HG03159 (cell line): ENCODE measurements at regions not wholly inside any gene's neighbourhood (a gene's known extent, or its start where the extent isn't known, plus 50 kb on each side); places are given as distances from the start of the nearest gene placed in this dataset.

Experiments used
- ATAC-seq: cut with Tn5 transposase; IDR thresholded peaks from one replicate; pipeline ENCODE4 v1.9.1; 2021; ENCODE audit warnings: mild to moderate bottlenecking, moderate library complexity; ENCODE audit not compliant: unreplicated experiment

DNA sequence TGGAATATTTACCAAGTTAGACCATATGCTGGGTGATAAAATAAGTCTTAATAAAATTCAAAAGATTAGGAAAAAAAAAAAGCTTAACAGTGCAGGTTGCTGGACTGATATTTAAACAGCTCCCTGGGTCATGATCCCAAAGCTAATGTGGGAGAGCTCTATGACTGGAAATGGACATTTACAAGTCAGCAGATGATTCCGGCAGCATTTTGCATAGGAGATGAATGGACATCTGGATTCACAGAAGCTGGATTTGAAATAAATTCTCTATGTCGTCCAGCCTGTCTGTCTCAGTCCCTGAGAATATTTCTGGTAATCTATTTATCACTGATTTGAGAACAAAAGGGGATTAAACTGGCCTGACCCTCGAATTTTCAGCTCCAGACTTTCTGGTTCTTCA is 52.3 kb upstream of the KLHL25 start:
- ATAC-seq: no peak

DNA sequence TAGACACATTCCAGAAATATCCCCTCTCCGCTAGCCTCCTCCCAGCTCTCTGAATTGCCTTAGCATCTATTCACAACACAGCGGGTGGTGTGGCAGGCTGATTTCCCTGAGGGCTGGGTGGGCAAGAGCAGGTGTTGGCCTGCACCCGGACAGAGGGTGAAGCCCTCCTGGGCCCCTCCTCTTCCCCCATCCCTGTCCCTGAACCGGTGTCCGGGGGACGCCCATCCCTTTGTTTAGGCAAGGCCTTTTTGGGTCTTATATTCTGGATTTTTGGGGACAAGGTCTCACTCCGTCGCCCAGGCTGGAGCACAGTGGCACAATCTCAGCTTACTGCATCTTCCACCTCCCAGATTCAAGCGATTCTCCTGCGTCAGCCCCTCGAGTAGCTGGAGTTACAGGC is 55.2 kb upstream of the KLHL25 start:
- no peak for ATAC-seq

DNA sequence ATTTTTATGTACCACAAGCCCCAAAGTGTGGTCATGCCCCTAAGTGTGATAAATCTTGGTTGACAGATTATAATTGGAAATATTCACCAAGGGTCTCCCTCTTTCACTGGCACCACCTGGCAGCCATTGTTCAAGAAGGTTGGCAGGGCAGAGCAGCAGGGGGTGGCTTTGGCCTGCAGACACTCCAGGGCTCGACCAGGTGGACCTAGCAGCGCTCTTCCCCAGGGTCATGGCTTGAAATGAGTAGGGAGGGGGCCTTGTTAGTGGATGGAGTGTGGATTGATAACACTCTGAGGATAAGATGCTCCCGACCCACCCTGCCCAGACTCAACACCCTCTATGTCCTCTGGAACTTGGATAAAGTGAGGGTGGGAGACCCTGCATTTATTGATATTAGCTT is 58.2 kb upstream of the KLHL25 start:
- ATAC-seq: no peak

DNA sequence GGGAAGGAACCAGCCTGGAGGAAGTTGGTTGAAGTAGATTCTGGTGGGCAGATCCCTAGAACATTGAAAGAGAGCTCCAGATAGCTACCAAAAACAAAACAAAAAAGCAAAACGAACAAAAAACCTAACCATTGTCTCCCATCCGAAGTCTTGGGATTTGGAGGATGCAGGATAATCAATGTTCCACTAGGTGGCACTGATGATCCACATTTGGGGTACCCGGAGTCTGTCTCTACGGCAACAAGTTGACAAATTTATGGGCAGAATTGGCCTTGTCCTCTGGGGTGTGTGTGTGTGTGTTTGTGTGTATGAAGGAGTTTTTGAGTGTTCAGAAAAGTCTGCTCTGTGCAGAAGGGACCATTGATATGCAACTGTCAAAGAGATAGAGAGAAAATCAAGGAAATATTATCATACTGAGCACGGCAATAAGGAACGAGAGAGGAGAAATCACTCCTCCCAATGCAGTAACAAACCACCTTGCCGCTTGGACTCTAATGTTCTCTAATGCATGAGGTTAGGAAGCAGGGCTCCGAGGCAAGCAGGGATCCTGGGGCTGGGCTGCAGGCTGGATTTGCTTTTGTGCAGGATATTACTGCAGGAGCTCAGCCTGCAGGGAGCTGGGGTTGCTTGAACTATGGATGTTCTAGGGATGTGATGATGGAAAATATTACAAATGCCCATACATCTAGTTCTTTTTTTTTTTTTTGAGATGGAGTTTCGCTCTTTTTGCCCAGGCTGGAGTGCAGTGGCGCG is 59.8 kb upstream of the KLHL25 start:
- ATAC-seq: peak; percentile 60

DNA sequence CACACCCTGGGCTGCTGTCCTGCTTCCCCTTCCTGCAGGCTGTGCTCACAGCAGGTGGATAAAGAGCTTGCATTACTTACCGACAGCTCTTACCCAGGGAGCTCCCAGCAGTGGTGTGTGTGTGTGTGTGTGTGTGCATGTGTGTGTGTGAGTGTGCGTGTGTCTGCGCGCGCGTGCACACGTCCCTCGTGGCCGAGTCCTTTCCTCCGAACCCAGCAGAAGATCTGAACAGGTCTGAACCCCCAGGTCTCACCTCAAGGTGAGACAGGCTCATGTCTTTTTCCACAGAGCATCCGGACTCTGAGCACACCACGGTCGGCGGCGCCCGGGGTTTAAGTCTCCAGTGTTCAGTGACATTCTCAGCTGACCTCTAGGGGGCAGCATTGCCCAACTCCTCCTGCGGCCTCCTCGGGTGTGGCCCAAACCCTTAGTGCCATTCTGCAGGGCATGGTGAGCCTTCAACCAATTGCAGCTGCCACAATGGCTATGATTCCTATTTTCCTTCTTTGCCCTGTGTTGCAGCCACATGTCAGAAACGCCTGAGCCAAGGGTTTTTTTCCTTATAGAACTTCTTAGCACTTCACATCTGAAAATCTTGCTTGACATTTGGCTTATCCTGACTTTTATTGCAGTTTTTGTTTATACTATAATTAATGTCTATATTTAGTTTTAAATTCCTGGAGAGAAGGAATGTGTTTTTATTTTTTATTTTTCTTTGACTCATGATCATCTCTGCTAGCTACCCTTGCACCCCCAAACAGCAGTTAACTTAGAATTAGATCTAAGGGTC is 64.1 kb upstream of the KLHL25 start:
- peak; percentile 95 for ATAC-seq

DNA sequence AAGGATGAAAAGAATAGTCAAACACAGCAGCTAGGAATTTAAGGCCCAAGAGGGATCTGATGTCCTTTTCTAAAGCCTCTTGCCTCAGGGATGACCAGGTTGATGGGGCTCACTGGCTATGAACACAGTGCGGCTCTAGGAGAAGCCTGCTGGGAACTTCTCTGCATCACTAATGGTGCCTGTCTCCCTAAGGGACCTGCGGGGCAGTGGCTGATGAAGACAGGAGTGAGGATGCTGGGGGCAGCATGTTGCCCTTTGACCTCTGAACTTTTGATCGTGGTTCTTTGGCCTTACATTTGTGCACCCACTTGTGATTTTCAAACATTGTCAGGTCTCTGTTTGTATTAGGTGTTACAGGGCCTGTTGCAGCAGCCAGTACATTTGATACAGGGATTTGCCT is 64.9 kb upstream of the KLHL25 start:
- no peak for ATAC-seq

DNA sequence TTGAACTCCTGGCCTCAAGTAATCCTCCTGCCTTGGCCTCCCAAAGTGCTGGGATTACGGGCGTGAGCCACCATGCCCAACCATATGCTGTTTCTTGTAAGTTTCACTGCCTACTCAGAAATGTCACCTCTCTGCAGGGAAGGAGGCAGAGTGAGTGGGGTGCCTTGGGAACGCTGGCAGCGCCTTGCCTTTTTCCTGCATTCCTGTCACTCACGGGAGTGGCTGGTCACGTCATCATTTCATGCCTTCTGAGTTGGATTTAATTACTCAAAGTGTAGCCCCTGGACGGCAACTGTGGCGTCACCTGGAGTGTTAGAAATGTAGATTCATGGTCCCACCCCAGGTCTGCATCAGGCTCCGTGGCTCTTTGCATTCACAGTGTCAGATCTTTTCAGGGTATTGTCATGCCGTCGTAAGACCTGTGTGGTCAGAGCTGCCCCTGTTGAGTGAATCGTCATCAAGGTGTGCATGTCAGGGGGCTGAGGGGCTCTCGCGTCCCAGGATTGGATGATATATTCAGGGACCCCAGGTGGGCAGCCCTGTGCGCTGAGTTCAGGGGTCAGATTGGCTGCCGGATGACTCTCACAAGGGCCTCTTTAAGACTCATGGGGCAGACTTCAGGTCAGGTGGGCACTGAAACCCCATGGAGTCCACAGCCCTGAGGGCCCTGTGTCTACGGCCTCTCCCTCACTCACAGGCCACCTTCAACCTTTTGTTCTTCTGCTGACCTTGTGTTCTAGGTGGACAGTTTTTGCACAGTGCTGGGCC is 65.9 kb upstream of the KLHL25 start:
- no peak for ATAC-seq

DNA sequence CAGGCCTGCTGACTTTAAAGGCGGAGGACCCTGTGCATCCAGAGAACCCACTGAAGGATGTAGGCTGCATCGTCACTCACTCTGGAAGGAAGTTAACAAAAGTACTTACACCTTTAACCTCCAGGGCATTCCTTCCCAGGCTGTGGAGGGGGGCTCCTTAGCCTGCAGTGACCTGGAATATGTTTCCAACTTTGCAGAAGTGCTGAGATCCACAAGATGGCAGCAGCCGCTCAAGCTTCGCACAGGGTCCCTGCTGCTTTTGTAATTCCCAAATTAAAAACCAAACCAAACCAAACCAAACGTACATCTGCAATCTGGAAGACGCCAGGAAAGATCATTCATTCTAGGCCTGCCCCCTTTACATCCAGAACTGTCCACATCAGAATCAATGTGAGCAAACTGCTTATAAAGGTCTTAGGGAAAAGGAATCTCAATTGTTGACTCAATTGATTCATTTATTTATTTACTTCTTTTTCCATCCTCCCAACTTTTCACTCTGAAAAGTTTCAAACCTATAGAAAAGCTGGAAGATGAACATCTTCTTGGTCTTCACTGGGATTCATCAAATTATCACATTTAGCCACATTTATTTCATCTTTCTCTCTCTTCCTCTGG is 70.5 kb upstream of the KLHL25 start:
- peak; percentile 54 for ATAC-seq

DNA sequence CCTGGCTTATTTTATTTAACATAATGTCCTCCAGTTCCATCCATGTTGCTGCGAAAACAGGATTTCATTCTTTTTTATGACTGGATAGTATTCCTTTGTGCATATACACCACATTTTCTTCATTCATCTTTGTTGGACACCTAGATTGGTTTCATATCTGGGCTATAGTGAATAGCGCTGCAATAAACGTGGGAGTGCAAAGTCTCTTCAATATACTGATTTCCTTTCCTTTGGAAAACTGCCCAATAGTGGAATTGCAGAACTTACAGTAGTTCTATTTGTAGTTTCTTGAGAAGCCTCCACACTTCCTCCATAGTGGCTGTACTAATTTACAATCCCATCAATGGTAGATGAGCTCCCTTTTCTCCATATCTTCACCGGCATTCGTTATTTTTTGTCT is 72.5 kb upstream of the KLHL25 start:
- no peak for ATAC-seq

DNA sequence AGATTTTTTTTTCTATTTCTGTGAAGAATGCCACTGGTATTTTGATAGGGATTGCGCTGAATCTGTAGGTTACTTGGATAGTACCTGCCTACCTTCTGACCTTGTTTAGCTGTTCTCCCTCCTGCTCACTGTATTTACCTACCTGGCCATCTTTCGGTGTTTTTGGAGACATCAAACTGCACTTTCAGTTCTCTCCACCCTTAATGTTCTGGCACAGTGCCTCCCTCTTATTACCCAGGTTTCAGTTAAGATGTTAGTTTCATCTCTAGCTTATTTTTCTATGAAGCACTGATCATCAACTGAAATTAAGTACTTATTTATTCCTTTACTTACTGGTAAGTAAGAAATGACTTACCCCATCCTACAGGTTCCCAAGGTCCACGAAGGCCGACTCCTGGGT is 74.4 kb upstream of the KLHL25 start:
- no peak for ATAC-seq

DNA sequence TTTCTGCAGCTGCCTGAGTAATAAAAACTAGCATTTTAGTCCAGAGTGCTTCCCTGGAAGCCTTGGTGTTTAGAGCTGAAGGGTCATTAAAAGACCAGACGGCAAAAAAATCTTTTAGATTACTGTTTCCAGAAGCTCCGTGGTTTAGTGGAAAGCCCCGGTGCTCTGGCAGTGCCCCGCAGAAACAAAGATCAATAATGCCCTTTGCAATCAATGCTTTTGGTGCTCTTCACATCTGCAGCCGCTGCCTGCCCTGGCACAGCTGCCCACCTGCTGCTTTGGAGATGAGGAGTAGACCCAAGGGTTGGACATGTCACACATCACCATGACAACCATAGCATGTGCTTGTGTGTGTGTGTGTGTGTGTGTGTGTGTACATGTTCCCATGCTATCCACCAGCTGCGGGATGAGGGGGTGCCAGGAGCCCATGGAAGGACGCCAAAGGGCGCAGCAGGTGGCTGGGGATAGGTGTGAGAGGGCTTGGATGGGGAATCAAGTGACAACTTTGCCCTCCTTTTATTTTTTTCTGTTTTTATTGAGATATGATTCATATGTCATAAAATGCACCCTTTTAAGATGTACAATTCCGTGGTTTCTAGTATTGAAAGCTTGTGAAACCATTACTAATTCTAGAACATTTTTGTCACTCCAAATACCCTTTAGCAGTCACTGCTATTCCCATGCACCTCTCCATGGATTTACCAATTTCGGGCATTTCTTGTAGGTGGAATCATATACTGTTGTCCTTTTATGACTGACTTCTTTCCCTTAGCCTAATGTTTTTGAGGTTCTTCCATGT is 75.7 kb upstream of the KLHL25 start:
- no peak for ATAC-seq

DNA sequence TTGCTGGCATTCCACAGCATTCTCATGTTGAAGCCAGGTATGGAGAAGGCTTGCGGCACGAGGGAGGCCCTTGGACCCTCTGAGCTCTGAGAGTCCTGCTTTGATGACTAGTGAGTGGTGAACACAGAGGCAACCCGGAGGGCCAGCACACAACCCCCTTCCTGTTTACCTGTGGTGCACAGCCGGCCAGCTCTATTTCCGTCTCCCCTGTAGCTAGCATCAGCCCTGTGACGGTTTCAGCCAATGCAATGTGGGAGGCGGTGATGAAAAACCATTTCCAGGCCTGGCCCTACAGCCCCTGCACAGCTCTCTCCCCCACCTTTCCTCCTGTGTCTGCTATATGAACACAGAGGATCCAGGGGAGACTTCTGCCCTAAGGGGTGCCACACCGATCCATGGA is 76.8 kb upstream of the KLHL25 start:
- no peak for ATAC-seq

DNA sequence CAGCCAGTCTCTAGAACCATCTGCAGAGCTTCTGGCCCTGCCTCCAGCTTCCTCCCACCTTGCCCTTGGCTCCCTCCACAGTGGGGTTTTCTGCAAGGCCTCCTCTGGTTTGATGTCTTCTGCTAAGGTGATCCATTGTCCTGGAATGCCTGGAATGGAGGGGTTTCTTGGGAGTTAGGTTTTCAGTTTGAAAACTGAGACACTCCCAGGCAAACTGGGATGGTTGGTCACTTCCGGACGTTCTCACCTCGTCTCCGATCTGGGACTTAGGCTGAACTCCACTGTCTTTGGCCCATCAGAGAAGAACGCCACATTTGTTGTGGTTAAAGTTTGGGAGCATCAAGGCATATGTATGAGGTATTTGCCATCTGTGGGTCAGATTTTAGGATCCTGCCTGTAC is 77.4 kb upstream of the KLHL25 start:
- ATAC-seq: no peak

DNA sequence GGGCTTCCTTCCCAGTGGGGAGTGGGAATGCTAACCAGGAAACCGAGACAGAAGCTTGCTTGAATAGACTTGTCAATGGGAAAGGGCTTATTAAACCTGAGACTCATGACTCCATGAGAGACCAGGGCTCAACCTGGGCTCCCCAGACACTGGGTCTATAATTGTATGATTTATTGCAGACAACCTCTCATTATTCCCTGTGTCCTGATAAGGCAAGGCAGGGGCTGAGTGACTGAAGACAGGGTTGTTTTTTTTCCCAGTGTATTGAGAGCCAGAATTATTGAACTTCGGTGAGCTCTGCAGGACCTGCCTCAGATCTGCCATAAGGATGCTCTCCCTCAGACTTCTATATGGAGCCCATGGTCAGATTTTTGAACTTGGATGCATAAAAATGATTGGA is 79.5 kb upstream of the KLHL25 start:
- no peak for ATAC-seq

DNA sequence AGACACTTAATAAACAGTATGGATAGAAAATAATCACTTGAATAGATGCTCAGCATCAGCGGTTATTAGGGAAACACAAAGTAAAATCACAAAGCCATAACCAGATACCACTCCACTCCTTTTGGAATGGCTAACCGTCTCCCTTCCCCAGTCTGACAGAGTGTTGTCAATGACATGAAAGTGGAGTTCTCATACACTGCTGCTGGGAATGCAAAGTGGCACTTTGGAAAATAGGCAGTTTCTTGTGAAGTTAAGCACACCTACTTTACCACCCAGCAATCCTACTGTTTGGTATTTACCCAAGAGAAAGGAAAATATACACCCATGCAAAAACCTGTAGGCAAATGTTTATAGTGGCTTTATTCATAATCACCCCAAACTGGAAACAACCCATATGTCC is 81.0 kb upstream of the KLHL25 start:
- ATAC-seq: no peak

DNA sequence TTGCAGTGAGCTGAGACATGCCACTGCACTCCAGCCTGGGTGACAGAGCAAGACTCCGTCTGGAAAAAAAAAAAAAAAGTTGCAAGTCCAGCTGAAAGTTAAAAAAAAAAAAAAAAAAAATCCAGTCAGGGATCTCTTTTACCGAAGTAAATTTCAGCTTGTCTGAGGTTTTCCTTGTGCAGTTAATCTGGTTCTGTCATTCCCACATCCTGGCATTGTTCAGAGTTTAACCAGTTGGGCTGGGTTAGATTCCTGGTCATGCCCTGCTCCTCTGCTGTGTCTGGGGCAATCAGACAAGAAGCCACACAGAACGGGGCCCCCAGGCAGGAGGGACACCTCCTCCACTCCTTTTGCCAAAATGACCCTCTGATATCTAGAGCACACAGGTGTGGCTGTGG is 84.1 kb upstream of the KLHL25 start:
- ATAC-seq: no peak

DNA sequence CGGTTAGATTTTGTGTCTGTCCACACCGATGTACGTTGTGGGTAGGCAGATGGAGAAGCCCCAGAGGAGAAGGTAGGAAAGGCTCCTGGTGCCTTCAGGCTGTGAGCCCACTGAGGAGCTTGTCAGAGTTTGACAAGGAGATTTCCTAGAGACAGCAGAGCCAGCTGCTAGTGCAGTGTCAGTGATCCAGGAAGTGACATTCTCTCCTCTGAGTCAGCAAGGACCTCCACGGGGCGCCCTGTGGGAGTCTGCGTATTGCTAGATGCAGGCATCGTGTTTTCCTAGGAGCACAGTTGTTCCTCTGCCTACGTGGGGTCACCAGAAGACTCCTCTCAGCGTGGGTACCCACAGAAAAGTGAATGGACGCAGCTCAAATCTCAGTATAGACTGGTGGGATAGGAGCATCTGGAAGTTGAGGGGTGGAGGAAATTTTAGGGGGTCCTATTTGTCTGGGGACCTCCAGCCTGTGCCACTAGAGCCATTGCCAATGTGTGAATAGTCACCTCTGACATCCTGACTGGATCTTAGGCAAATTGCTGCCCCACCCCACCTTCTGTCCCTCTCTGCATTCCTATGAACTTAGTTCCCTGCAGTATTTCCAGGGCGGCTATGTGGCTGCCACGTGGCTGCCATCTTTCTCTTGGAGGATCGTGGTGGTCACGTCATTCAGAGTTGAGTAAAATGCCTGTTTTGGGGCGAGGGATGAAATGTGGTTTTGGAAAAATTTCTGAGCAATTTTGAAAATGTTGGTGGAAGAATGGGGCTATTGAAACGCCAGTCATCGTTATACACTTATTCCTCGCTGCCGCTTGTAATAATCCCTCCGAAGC is 84.8 kb upstream of the KLHL25 start:
- no peak for ATAC-seq

DNA sequence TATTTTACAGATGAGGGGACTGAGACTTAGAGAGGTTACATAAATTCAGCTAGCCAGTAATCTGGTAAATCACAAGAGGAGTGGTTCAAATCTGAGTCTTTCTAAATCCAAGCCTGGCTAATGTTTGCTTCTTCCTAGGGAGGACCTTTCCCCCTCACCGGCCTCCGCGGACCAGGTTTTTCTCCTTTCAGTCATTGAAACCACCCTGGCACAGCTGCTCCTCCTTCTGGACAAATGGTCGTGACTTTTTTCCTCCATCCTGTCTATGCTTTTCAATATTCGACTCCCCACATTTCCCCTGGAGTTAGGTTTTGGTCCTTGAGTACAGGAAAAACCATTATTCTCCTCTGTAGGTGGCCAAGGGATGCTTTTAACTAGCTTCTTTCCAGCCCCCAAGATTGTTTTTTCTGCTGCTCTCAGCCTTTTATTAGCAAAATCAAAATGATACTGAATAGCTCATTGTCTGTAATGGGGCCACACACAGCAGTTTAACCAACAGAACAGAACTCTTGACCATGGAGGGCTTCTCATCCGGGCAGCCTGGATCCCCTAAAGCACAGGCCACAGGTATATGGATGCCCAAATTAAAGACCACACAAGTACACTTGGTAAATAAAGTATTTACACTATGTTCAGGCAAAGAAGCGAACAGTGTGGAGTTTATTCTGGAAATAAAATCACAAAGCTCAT is 85.9 kb upstream of the KLHL25 start:
- no peak for ATAC-seq

DNA sequence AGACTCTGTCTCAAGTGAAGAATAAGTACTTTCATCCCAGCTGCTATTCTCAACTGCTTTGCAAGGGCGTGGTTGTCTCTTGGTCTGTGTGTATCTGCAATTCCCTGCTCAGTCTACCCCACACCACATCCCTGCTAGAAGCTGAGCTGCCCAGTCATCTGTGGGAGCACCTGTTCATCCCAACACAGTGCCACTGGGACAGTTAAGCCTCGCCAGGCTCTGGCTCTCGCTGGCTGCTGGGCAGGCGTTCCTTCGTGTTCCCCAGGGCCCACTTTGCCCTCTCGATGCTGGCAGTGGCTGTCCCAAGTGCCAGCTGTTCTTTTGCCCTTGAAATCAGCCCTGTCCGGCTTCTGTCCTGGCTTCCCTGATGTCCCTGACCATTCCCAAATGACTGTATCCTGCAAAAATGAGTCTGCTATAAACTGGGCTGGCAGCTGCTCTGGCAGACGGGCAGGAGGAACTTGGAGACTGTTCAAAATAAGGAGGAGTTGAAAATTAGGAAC is 91.6 kb upstream of the KLHL25 start:
- no peak for ATAC-seq
